ENCODE measurements at regions not wholly inside any gene's neighbourhood (a gene's known extent, or its start where the extent isn't known, plus 50 kb on each side); places are given as distances from the start of the nearest gene placed in this dataset.

DNA sequence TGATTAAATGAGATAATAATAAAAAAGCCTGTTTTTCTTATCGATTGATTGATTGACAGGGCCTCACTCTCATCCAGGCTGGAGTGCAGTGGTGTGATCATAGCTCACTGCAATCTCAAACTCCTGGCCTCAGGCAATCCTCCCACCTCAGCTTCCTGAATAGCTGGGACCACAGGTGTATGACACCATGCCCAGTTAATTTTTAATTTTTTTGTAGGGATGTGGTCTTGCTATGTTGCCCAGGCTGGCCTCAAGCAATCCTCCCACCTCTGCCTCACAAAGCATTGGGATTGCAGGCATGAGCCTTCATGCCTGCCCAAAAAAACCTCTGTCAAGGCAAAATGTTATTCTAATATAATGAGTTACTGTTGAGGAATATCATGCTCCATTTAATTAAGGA is 346.4 kb upstream of the DAB1 start:
- TF ChIP-seq CTCF (IDR thresholded peaks at IDR 0.05; ENCODE audit: low read depth, low read length) = no peak
- no peak for TF ChIP-seq EZH2phosphoT487 (IDR thresholded peaks at IDR 0.05; ENCODE audit: low read depth)
